Liver (tissue), 3 donors: ENCODE measurements at regions not wholly inside any gene's neighbourhood (a gene's known extent, or its start where the extent isn't known, plus 50 kb on each side); places are given as distances from the start of the nearest gene placed in this dataset.

ENCODE experiments used
- CTCF ChIP-seq: fragments of 150-350 bp; IDR thresholded peaks from 2 replicates; pipeline ENCODE4 v1.5.1; 2017; ENCODE audit warnings: improper control_type of control experiment, low read depth, low read length; ENCODE audit not compliant: missing input control
- TAF1 ChIP-seq: conservative IDR thresholded peaks from 2 replicates; pipeline ENCODE4 v1.6.1; 2016; ENCODE audit warnings: antibody characterized with exemption, mild to moderate bottlenecking
- TF ChIP-seq, protein P1 (sequence below): IDR thresholded peaks from 2 replicates; pipeline ENCODE4 v1.6.1; 2016; ENCODE audit warnings: antibody characterized with exemption
- donor health status: healthy.
- donor health status: healthy.

DNA sequence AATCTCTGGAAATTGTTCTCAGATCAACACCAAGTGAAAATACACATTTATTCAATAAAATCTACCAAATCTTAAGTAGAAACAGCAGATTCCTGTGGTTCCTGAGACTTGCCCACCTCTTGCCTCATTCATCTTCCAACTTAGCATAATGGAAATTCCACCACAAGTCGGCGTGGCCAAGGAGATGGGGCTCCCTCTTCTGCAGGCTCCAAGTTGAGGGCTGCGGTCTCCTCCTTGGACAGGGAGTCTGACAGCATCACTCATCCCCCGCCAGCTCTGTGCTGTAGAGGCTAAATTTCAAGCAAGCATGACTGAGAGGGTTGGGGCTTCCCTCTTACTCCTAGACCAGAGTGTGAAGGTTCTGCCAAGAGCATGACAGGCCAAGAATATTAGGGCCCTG, 273.7 kb downstream of the DIRAS2 start:
- no peak for TF ChIP-seq CTCF
- TF ChIP-seq, protein P1, sequence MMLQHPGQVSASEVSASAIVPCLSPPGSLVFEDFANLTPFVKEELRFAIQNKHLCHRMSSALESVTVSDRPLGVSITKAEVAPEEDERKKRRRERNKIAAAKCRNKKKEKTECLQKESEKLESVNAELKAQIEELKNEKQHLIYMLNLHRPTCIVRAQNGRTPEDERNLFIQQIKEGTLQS, result no peak
- TF ChIP-seq TAF1, result no peak
